HK-2 (cell line): ENCODE measurements at regions not wholly inside any gene's neighbourhood (a gene's known extent, or its start where the extent isn't known, plus 50 kb on each side); places are given as distances from the start of the nearest gene placed in this dataset.

ENCODE experiments used
- DNase-seq: peaks from one replicate; pipeline ENCODE4 v3.0.0-alpha.2; 2018; ENCODE audit not compliant: unreplicated experiment

DNA sequence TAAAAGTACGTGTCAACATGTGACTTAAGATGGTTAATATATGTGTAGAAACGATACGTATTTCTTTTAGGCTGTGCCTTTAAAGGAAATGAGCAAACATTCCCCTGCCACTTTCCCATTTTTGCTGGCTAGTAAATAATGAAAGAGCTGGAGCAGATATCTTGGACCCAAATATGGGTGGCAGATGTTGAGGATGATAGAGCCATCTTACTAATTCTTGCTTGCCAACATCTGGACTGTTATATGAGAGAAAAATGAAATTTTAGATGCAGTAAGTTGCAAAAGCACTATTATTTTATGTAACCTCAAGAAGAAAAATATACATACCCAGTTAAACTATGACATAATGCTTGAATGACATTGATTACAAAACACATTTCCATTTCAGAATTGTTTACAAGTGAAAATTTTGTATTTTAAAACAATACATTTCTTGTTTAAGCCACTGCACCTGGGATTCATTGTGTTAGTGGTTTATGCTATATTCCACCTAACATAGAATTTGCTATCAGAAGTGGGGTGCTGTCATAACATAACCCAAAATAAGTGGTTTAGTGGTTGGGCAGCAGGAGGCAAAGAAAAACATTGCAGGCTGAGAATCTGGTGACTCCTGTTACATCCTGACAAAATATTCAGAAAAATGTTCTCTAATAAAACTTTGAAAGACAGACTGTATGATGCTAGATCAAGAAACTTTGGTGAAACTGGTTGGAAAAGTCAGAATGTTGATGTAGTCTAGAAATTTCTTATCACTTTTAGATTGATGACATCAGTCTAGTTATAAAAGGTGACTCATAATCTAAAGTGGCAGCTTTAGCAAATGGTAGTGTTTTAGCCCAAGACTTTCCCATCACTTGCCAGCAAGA lies 305.0 kb downstream of the PTEN start:
- no peak for DNase-seq

GRCh38 chr10:88169037-88169319 lies 305.6 kb downstream of the PTEN start:
- no peak for DNase-seq

DNA sequence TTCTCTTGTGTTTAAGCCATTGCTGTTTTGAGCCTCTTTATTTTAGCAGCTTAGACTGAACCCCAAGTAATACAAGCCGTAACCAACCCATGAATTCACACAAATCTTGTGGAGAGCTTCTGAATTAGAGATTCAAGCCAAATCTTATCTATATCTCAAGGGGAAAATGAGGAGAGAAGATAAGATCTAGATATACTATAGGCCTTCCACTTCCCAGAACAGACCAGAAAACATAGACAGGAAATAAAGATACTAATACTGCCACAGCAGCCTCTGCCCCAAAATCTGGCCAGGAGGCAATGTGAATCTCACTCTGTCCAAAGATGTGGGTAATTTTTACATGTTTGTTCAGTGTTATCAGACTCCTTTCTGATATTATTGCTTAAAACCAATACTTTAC lies 307.2 kb downstream of the PTEN start:
- DNase-seq, result no peak

DNA sequence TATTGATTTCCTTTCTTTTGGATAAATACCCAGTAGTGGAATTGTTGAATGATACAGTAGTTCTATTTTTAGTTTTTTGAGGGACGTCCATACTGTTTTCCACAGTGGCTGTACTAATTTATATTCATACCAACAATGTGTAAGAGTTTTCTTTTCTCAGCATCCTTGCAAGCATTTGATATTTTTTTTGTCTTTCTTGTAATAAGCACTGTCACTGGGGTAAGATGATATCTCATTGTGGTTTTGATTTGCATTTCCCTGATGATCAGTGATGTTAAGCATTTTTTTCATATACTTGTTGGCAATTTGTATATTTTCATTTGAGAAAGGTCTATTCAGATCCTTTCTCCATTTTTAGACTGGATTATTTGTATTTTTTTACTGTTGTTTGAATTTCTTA lies 308.7 kb downstream of the PTEN start:
- no peak for DNase-seq

- no peak for DNase-seq
Observed at GRCh38 chr10:88174391-88174790, 311.0 kb downstream of the PTEN start.

DNA sequence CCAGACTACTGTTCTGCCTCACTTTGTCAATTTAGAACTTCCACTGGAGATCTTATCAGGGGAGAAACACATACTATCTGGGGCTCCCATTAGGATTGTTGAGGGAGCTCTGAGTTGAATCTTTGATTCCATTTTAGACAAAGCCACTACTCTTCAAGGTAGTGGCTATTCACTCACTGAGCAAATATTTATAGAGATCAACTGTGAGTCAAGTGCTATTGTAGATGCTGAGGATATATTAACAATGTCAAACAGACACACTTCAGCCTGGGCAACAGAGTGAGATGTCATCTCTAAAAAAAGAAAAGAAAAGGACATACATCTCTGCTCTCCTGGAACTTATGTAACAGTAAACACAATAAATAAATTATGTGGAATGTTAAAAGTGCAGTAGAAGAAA lies 315.3 kb downstream of the PTEN start:
- DNase-seq, result no peak

DNA sequence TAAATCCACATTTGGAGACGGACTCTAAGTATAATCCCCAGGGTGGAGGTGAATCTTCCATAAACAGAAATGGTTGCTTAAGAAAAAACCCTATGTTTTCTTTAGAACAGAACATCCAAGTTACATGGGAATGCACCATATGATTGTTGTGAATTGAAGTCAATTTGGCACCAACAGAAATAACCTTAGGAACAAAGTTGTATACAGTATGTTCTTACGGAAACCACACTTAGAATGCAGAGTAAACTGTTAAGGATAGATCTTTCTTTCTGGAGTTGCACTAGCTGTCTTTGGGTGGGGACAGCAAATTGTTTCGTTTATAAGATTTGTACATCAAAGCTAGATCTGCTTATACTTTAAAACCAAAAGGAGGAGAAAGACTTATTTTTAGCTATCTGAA lies 316.4 kb downstream of the PTEN start:
- DNase-seq, result no peak

GRCh38 chr10:88181902-88182600 lies 318.6 kb downstream of the PTEN start:
- DNase-seq, result no peak

GRCh38 chr10:88182601-88182930 lies 319.1 kb downstream of the PTEN start:
- DNase-seq, result no peak

GRCh38 chr10:88184543-88185297 lies 321.3 kb downstream of the PTEN start:
- no peak for DNase-seq

DNA sequence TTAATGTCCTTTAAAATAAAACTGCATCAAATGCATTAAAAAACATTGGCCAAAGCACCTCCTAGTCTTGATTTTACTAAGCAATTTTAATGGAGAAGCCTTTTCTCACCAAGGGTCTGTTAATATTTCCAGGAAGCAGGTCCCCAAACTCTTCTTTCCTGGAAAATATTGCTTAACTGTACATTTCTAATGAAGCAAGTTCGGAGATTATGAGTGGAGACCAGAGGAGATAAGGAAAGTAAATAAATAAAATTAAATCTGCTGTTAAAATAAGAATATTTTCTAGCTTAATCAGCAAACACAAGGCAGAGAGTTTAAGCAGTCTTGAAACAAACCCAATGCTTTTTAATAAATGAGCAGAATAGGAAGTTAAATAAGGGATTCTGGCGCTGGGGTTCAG lies 322.4 kb downstream of the PTEN start:
- DNase-seq, result no peak

- DNase-seq, result no peak
Observed at GRCh38 chr10:88186335-88186734, 322.9 kb downstream of the PTEN start.

DNA sequence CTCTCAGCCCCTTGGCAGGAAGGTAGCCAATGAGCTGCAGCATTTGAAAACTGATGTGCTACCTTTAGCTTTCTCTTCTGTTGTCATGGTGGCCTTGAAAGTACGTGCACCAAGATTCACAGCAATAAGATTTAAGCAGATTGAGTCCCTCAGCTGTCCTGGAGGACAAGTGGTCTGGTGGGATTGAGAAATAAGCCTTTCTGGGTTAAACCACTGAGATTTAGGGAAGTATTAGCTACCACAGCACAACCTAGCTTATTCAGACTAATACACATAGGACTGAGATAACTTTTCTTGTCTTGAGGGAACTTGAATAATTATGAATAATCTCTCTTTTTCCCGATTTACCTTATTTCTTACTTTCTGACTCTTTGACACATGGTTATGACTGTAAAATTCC lies 324.0 kb downstream of the PTEN start:
- DNase-seq, result no peak

- no peak for DNase-seq
Observed at GRCh38 chr10:88190123-88190522, 326.7 kb downstream of the PTEN start.

- no peak for DNase-seq
Observed at GRCh38 chr10:88190540-88191235, 327.3 kb downstream of the PTEN start.

- no peak for DNase-seq
Observed at GRCh38 chr10:88193018-88193417, 329.6 kb downstream of the PTEN start.

GRCh38 chr10:88194041-88194887 lies 330.8 kb downstream of the PTEN start:
- no peak for DNase-seq

GRCh38 chr10:88194961-88195367 lies 331.5 kb downstream of the PTEN start:
- DNase-seq, result no peak

- DNase-seq, result no peak
Observed at GRCh38 chr10:88195841-88196240, 332.4 kb downstream of the PTEN start.

- no peak for DNase-seq
Observed at GRCh38 chr10:88196291-88196690, 332.9 kb downstream of the PTEN start.

DNA sequence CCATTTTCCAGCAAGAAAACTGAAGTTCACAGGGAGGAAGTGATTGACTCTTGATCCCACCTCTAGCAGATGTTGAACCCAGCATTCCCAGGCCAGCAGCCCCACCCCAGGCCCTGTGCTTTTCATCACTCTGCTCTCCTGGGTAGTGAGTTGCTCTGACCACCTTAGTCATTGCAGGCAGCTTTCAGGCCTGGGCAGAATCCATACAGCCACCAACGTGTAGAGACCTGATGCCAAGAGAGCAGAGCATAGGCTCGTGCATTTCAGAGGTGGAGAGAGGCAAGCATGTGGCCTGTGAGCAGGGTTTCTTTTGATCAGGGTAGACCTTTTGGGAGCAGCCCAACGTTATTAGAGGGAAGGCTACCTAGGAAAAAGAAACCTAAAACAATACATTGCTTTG lies 334.6 kb downstream of the PTEN start:
- no peak for DNase-seq
